ENCODE measurements at regions not wholly inside any gene's neighbourhood (a gene's known extent, or its start where the extent isn't known, plus 50 kb on each side); places are given as distances from the start of the nearest gene placed in this dataset.

DNA sequence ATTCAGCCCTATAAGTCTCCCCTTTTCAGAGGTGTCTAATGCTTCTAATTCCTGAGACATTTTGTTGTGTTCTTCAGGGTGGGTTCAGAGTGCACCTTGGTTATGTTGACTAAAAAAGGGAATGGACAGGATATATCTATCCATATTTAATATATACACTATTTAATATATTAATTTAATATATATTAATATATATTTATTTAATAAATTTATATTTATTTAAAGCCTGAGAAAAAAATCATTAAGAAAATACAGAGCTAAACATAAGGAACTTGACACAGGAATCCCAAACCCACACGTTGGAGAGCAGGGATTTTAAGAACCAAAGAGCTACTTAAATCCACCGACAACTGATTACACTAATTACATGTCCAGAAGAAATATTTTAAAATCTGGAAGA, 674.2 kb upstream of the KIRREL3 start:
- Histone ChIP-seq H3K4me3 (ENCODE audit: low read length) (no peak overlapping the region), H3K27me3 (ENCODE audit: low read depth, low read length) (no peaks in the 10 kb centered on the region), H3K9me3 (ENCODE audit: insufficient read depth, low read length) (no peaks in the 10 kb centered on the region), H3K4me2 (ENCODE audit: low read length) (no peak overlapping the region), H2AFZ (ENCODE audit: low read depth, low read length) (no peak overlapping the region), H3K9ac (ENCODE audit: low read length) (no peak overlapping the region), H3K4me1 (ENCODE audit: low read length) (no peaks in the 10 kb centered on the region), H3K36me3 (replicated peaks; ENCODE audit: low read depth, low read length) (no peaks in the 10 kb centered on the region), H3K79me2 (ENCODE audit: low read length) (no peaks in the 10 kb centered on the region), H3K27ac (ENCODE audit: low read length) (no peak overlapping the region), H4K20me1 (ENCODE audit: insufficient read depth, low read length) (no peaks in the 10 kb centered on the region)
- TF ChIP-seq, protein P1, sequence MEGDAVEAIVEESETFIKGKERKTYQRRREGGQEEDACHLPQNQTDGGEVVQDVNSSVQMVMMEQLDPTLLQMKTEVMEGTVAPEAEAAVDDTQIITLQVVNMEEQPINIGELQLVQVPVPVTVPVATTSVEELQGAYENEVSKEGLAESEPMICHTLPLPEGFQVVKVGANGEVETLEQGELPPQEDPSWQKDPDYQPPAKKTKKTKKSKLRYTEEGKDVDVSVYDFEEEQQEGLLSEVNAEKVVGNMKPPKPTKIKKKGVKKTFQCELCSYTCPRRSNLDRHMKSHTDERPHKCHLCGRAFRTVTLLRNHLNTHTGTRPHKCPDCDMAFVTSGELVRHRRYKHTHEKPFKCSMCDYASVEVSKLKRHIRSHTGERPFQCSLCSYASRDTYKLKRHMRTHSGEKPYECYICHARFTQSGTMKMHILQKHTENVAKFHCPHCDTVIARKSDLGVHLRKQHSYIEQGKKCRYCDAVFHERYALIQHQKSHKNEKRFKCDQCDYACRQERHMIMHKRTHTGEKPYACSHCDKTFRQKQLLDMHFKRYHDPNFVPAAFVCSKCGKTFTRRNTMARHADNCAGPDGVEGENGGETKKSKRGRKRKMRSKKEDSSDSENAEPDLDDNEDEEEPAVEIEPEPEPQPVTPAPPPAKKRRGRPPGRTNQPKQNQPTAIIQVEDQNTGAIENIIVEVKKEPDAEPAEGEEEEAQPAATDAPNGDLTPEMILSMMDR (IDR thresholded peaks at IDR 0.05; ENCODE audit: low read depth, low read length): no peak
- TF ChIP-seq EZH2phosphoT487 (IDR thresholded peaks at IDR 0.05; ENCODE audit: low read depth): no peak

DNA sequence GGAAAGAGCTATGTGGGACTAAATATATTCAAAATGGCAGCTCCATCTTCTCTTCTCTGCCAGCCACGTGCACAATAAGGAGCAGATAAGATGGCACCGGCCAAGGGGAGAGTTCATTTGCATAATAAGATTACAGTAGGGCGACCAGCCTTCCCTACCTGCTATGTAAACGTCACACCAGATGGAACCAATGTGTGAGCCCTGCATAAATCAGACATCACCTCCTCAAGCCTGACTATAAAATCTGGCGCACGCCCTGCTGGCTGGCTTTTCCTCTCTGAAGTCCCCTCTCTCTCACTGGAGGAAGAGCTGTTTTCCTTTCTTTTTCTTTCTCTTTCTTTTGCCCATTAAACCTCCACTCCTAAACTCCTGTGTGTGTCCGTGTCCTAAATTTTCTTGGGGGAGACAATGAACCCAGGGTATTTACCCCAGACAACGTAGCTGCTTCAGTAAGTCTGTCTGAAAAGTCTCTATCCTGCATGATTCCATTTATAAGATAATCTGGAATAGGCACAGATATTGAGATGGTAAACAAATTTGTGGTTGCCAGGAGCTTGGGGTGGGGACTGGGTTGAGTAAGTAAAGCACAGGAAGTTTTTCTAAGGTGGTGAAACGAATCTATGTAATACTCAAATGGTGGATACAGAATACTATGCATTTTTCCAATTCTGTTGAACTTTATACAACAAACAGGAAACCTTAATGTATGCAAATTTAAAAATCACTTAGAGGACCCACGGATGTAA, 670.0 kb upstream of the KIRREL3 start:
- Histone ChIP-seq H4K20me1 (ENCODE audit: insufficient read depth, low read length) (no peaks in the 10 kb centered on the region), H3K4me2 (ENCODE audit: low read length) (no peak overlapping the region), H3K9me3 (ENCODE audit: insufficient read depth, low read length) (no peaks in the 10 kb centered on the region), H2AFZ (ENCODE audit: low read depth, low read length) (no peak overlapping the region), H3K9ac (ENCODE audit: low read length) (no peak overlapping the region), H3K79me2 (ENCODE audit: low read length) (no peaks in the 10 kb centered on the region), H3K27ac (ENCODE audit: low read length) (no peak overlapping the region), H3K4me1 (ENCODE audit: low read length) (no peaks in the 10 kb centered on the region), H3K27me3 (ENCODE audit: low read depth, low read length) (no peaks in the 10 kb centered on the region), H3K4me3 (ENCODE audit: low read length) (no peak overlapping the region), H3K36me3 (replicated peaks; ENCODE audit: low read depth, low read length) (no peaks in the 10 kb centered on the region)
- TF ChIP-seq EZH2phosphoT487 (IDR thresholded peaks at IDR 0.05; ENCODE audit: low read depth): no peak
- TF ChIP-seq, protein P1 (IDR thresholded peaks at IDR 0.05; ENCODE audit: low read depth, low read length): no peak

DNA sequence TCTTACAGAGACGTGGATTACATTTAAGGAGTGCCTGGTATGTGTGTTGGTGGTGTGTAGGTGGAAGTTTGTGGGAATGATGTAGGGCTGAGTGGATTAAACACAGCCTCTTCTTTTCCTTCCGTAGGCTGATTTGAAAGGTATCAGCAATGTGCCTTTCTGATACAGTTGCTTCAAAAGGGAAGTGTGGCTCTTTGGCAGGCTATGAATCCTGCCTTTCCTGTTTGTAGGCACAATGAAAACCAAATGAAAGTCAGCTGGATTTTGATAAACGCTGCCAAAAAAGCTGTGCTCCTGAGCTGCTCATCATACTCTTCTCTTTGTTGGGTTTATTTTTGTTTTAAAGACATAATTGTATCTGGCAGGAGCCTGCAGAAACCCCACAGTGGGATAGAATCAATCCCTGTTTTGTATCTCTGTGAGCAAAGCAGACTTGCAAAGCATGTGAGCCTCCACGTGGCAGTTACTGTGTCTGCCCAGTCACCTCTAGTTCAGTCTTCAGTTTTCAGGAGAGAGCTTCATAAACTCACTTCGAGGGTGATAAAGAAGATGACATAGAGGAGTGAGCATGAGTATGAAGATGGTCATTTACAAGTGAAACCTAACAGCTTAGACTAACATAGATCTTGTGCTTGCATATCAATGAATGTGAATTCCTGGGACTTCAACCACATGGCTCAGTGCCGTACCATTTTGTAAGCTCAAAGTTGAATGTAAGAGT, 655.7 kb upstream of the KIRREL3 start:
- TF ChIP-seq EZH2phosphoT487 (IDR thresholded peaks at IDR 0.05; ENCODE audit: low read depth): no peak
- TF ChIP-seq, protein P1 (IDR thresholded peaks at IDR 0.05; ENCODE audit: low read depth, low read length): no peak
- no peak overlapping the region for H3K4me2 ChIP-seq (ENCODE audit: low read length)

DNA sequence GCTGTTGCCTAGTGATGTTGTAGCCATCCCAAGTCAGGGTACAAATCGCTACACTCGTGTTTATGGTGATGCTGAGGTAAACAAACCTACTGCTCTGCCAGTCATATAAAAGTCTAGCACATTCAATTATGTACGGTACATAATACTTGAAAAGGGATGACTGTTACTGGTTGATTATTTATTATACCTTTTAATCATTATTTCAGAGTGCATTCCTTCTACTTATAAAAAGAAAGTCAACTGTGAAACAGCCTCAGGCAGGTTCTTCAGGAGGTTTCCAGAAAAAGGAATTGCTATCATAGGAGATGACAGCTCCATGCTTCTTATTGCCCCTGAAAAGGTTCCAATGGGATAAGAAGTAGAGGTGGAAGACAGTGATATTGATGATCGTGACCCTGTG, 652.5 kb upstream of the KIRREL3 start:
- Histone ChIP-seq H3K9me3 (ENCODE audit: insufficient read depth, low read length) (no peaks in the 10 kb centered on the region), H3K4me3 (ENCODE audit: low read length) (no peak overlapping the region), H3K27ac (ENCODE audit: low read length) (no peak overlapping the region), H3K4me2 (ENCODE audit: low read length) (no peak overlapping the region), H3K36me3 (replicated peaks; ENCODE audit: low read depth, low read length) (no peaks in the 10 kb centered on the region), H3K9ac (ENCODE audit: low read length) (no peak overlapping the region), H3K27me3 (ENCODE audit: low read depth, low read length) (no peaks in the 10 kb centered on the region), H3K4me1 (ENCODE audit: low read length) (no peaks in the 10 kb centered on the region), H2AFZ (ENCODE audit: low read depth, low read length) (no peak overlapping the region), H3K79me2 (ENCODE audit: low read length) (no peaks in the 10 kb centered on the region), H4K20me1 (ENCODE audit: insufficient read depth, low read length) (no peaks in the 10 kb centered on the region)
- TF ChIP-seq, protein P1 (IDR thresholded peaks at IDR 0.05; ENCODE audit: low read depth, low read length): no peak
- no peak for TF ChIP-seq EZH2phosphoT487 (IDR thresholded peaks at IDR 0.05; ENCODE audit: low read depth)

More for the DNA sequence above, 655.7 kb upstream of the KIRREL3 start:
- Histone ChIP-seq H3K4me3 (ENCODE audit: low read length) (no peak overlapping the region), H2AFZ (ENCODE audit: low read depth, low read length) (no peak overlapping the region), H3K9ac (ENCODE audit: low read length) (no peak overlapping the region), H3K36me3 (replicated peaks; ENCODE audit: low read depth, low read length) (no peaks in the 10 kb centered on the region), H3K27me3 (ENCODE audit: low read depth, low read length) (no peaks in the 10 kb centered on the region), H3K9me3 (ENCODE audit: insufficient read depth, low read length) (no peaks in the 10 kb centered on the region), H3K27ac (ENCODE audit: low read length) (no peak overlapping the region), H3K79me2 (ENCODE audit: low read length) (no peaks in the 10 kb centered on the region), H4K20me1 (ENCODE audit: insufficient read depth, low read length) (no peaks in the 10 kb centered on the region), H3K4me1 (ENCODE audit: low read length) (no peaks in the 10 kb centered on the region)

All from OCI-LY3 (cell line).